NAMALWA (cell line): ENCODE measurements at regions not wholly inside any gene's neighbourhood (a gene's known extent, or its start where the extent isn't known, plus 50 kb on each side); places are given as distances from the start of the nearest gene placed in this dataset.
"Not testable (repeated sequence)": the region's sequence is repeated elsewhere in the genome, so short reads cannot be mapped to it uniquely, and the experiment has no call there.

Experiments used
- DNase-seq: peaks from one replicate; pipeline ENCODE4 v3.0.0-alpha.2; 2015; ENCODE audit warnings: low spot score

DNA sequence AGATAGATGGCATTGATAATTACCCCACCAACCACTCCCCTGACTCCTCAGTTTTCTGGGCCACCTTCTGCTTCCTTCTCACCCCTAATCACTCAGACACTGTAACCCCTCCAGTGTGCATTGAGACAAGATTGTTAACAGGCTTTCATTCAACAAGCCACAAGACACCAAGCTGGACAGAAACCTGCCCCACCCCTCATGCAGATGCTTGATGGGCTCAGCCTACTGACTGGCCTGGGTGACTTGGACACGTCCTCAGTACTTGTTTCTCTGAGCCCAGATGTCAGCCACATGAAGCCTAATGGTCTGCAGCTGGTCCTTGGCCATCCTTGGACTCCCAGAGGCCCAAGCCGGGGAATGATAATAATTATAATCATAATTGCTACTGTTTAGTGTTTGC lies 71.4 kb upstream of the SMIM23 start:
- no peak for DNase-seq

DNA sequence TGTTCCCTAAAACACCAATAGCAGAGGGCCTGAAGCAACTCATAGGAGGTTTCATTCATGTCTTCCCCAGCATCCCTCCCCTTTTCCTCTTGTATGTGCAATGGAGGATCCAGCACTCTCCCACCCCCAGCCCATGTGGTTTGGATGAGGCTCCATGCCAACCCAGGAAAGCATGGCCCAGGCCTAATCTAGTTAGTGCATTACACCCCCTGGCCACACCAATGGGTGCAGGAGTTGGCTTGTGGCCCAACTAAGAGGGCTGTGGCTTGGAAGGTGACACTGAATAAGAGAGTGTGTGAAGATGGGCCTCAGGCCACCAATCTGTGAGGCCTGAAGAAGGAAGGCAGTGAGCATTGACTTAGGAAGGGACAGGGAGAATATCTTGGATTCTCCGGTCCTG lies 70.8 kb upstream of the SMIM23 start:
- no peak for DNase-seq

DNA sequence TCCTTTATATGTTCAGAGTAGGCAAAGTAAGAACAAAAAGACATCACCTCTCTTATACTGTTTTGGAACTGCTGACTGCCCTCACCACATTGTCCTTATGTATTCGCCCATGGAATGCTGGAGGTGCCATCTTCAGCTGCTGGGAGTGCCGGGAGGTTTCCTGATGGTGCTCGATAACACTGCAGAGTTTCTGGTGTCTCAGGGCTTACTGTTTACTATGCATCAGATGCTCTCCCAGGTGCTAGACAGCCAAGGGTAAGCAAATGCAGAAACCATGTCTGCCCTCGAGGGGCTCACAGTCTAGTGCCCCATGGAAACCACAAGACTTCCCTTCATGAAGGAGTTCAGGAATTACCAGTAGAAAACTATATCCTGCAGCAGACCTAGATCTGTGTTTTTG lies 70.1 kb upstream of the SMIM23 start:
- no peak for DNase-seq

DNA sequence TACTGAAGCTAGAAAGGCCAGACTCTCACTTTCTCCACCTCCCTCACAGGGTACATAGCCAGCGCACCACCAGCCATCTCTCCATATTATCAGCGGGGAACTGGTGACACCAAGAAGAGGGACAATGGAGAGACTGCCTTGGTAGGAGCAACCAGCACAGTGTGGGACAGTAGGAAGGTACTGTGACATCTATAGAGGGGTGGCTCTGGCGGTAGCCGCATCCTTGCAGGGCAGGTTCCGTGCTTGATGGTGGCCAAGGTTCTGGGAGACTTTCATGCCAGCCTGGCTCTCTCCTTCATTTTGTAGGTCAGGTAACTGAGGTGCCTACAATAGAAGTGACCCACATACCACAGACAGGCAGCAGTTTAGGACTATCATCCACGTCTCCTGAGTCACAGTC lies 65.5 kb upstream of the SMIM23 start:
- DNase-seq, result no peak

DNA sequence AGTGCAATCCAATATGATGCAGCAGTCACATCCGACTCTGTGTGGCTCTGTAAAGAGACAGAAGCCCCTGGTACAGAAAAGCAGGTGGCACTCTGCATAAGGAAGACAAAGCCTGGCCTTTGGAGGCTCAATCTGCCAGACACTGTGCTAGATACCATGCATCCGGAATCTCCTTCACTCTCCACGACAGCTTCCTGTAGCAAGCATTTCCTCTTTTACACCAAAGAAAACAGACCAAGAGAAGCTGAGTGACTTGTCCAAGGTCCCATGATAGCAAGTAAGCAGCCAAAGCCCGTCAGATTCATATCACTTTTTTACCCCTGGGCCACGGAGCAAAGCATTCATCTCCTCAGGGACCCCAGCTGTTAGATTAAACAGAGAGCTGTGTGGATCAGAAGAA lies 64.2 kb upstream of the SMIM23 start:
- DNase-seq, result no peak

DNA sequence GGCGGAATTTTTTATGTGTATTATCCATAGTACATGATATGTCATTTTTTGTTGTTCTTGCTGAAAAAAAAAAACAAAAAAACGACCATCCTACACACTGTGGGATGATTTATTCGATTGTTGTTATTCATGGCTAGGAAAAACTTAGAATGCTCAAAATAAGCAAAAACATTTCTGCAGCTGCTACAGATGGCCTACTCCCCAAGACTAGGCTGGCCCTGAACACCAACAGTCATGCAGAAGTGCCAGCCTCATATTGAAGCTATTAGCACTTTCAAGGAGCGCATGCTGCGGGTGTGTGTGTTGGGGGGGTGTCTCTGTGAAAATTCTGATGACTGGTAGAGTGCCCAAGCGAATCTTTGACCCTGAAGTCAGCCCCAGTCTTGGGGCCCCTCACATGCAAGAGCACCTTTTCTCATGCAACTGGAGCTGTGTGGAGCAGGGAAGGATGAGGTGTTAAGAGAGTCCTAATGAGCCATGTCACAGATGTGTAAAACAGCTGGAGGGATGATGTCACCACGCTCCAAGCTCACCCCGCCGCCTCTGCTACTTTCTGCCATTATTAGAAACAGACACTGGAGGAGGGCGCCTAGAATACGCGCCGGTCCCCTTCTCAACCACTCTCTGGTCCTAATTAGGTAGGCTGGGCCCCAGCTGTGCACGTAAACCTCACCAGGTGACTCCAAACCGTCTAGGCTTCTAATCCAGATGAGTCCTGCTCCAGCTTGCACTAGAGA lies 61.0 kb upstream of the SMIM23 start:
- DNase-seq, result no peak

DNA sequence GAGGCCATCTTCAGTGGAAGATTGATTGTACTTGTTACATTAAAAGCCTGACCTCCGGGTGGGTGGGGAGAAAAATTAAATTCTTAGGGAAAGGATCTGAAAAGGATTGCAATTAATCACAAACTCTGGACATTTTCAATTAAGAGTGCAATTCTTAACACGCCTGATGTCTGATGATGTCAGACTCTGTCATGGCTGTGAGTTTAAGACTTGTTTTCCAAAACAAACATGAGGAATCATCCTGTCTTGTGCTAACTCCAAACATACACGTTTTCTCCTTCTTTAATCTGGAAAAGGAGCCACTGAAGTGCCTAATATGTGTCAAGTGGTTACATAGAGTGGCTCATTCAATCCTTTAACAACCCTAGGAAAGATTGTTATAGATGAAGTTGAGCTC lies 60.4 kb upstream of the SMIM23 start:
- DNase-seq, result no peak

DNA sequence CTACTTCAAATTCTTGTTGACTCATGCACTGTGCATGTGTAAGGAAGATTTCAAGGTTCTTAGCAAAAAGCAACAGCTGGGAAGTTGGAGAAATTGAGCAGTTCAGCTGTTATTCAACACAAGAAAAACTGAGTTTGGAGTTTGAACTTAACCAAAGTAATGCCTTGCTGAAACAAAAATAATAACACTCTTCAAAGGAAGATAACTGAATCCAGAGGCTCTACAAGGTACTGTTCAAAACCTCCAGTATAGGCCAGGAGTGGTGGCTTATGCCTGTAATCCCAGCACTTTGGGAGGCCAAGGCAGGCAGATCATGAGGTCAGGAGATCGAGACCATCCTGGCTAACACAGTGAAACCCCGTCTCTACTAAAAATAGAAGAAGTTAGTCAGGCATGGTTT lies 58.8 kb upstream of the SMIM23 start:
- DNase-seq, result not testable (repeated sequence)

- DNase-seq, result no peak
These were observed 56.9 kb upstream of the SMIM23 start for GRCh38 chr5:171728686-171729085.
